Body of pancreas (tissue), 4 donors: ENCODE measurements at regions not wholly inside any gene's neighbourhood (a gene's known extent, or its start where the extent isn't known, plus 50 kb on each side); places are given as distances from the start of the nearest gene placed in this dataset.

Experiments
- ATAC-seq: fragments of 150-250 bp; one replicate; pipeline ENCODE4 v1.9.1; 2016
- DNase-seq, 4 donors: peaks; one replicate each; pipeline ENCODE4 v3.0.0-alpha.2; 2019
- H3K27ac ChIP-seq, 4 donors: fragments of 200-600 bp; sonication (generic); 1 replicate in 3 of 4; 2 replicates in 1 of 4; pipeline versions ENCODE4 v1.5.1 to v1.6.1; 2016 to 2019; ENCODE audit warnings: mild to moderate bottlenecking in 1 of 4, mixed read lengths in 1 of 4, moderate library complexity in 1 of 4
- H3K27me3 ChIP-seq, 2 donors: fragments of 200-600 bp; sonication (generic); one replicate each; pipeline ENCODE4 v1.6.0; 2016; ENCODE audit warnings: mild to moderate bottlenecking in 1 of 2
- H3K36me3 ChIP-seq, 2 donors: fragments of 200-600 bp; sonication (generic); replicated peaks in 1 of 2; 2 replicates each; pipeline ENCODE4 v1.5.1; 2016; ENCODE audit warnings: low read depth in 2 of 2; ENCODE audit not compliant: insufficient read depth in 1 of 2
- H3K4me1 ChIP-seq: fragments of 200-600 bp; sonication (generic); one replicate; pipeline ENCODE4 v1.6.0; 2016
- H3K4me3 ChIP-seq, 2 donors: fragments of 200-600 bp; sonication (generic); 1 replicate in 1 of 2; 2 replicates in 1 of 2; pipeline ENCODE4 v1.5.1; 2016 to 2019
- H3K9me3 ChIP-seq, 3 donors: fragments of 200-600 bp; sonication (generic); 1 replicate in 2 of 3; 2 replicates in 1 of 3; pipeline ENCODE4 v1.5.1; 2016
- POLR2A ChIP-seq, 3 donors: fragments of 450-650 bp; IDR thresholded peaks; one replicate each; pipeline ENCODE4 v1.6.1; 2016; ENCODE audit warnings: antibody characterized with exemption in 3 of 3, mild to moderate bottlenecking in 2 of 3
- WGBS, 2 donors: methylation state at CpG; one replicate each; pipeline ENCODE4 v1.1.5; 2017; 5-methylcytosine and 5-hydroxymethylcytosine counted together
- intact Hi-C: fragments of 100-400 bp; cut with DNase I; formaldehyde crosslinking; loops from one replicate; pipeline ENCODE4 v1.15.1; 2023
- TF ChIP-seq, protein P1 (sequence below), 7 experiments: fragments of 450-650 bp in 4 of 7; fragments of 200-600 bp in 3 of 7; sonication (generic) in 3 of 7; IDR thresholded peaks; one replicate each; pipeline ENCODE4 v1.5.1; 2016 to 2019; ENCODE audit warnings: antibody characterized with exemption in 7 of 7

DNA sequence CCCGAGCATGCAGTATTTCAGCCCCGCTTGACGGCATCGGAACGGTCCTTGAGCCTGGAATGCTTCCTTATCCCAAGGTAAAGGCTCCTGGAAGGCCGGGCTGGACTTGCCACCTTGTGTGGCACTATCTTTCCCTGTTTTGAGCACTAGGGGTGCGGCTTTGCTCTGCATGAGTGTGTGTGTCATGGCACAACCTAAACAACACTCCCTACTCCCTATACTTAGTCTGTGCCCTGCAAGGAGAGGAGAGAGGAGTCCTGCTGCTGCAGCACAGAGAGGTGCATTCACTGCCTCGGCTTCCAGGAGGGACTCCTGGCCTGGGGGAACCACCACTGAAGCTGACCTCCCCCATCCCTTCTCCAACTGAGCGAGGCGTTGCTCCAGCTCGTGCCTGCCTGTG, 60.4 kb upstream of the BACE2 start:
- peaks cover 0 to 5% of the 10 kb centered on the region in 2 donors for H3K27me3 ChIP-seq
- DNase-seq (no peak), ATAC-seq (no peak)
- no peaks in the 10 kb centered on the region for H3K36me3 ChIP-seq
- no peak overlapping the region for H3K27ac ChIP-seq
- no peaks in the 10 kb centered on the region for H3K4me1 ChIP-seq
- intact Hi-C loops, result no loop called here
- WGBS, 2 donors, result 66 to 69% methylated on average over 4 to 11 of the region's 11 CpGs
- TF ChIP-seq, protein P1, sequence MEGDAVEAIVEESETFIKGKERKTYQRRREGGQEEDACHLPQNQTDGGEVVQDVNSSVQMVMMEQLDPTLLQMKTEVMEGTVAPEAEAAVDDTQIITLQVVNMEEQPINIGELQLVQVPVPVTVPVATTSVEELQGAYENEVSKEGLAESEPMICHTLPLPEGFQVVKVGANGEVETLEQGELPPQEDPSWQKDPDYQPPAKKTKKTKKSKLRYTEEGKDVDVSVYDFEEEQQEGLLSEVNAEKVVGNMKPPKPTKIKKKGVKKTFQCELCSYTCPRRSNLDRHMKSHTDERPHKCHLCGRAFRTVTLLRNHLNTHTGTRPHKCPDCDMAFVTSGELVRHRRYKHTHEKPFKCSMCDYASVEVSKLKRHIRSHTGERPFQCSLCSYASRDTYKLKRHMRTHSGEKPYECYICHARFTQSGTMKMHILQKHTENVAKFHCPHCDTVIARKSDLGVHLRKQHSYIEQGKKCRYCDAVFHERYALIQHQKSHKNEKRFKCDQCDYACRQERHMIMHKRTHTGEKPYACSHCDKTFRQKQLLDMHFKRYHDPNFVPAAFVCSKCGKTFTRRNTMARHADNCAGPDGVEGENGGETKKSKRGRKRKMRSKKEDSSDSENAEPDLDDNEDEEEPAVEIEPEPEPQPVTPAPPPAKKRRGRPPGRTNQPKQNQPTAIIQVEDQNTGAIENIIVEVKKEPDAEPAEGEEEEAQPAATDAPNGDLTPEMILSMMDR (IDR thresholded peaks at IDR 0.05), result no peak
- TF ChIP-seq POLR2A (IDR thresholded peaks at IDR 0.05), result no peak
- H3K4me3 ChIP-seq, result no peak overlapping the region
- no peaks in the 10 kb centered on the region for H3K9me3 ChIP-seq

DNA sequence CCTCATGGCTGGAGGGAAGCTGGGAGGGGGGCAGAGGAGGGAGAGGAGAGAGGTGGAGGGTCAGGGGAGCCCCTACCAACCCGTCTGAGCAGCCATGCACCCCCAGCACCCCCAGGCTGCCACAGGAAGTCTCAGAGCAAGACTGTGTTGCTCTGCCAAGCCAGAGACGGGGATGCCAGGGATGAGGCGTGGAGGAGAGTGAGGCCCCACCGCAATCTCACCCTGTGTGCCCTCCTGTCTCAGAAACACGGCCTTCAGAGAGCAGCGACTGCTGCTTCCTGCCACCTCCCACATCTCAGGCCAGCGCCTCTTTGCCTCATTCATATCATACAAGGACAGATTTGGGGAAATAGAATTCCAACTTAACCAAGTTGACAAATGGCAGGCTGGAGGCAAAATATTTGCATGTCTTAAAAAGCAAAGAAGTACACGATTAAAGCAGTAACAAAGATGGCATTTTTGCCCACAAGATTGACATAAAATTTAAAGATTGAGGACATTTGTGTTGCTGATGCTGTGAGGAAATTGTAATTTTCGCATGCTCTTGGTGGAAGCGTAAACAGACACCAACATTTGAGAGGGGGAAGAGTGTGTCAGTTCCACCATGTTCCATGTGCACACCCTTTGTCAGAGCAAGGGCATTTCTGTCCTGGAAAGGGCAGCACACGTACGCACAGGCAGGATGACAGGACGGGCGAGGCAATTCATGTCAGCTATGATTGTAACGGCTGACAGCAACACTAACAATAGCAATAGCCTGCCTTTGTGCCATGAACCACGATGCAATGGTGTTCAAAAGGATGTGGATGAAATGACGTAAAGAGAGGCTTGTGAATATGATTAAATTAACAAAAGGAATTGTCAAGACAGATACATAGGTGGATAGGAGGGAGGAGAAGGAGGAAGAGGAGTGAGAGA, 59.0 kb upstream of the BACE2 start:
- Histone ChIP-seq H3K27me3 (peaks cover 0 to 5% of the 10 kb centered on the region in 2 donors), H3K4me1 (no peaks in the 10 kb centered on the region), H3K9me3 (no peaks in the 10 kb centered on the region), H3K36me3 (no peaks in the 10 kb centered on the region), H3K4me3 (no peak overlapping the region), H3K27ac (no peak overlapping the region)
- TF ChIP-seq POLR2A (IDR thresholded peaks at IDR 0.05), result no peak
- TF ChIP-seq, protein P1 (IDR thresholded peaks at IDR 0.05), result no peak
- ATAC-seq (no peak), DNase-seq (no peak)
- 56% methylated on average over 16 to 17 of the region's 17 CpGs for WGBS, 2 donors
- intact Hi-C loops, result no loop called here

DNA sequence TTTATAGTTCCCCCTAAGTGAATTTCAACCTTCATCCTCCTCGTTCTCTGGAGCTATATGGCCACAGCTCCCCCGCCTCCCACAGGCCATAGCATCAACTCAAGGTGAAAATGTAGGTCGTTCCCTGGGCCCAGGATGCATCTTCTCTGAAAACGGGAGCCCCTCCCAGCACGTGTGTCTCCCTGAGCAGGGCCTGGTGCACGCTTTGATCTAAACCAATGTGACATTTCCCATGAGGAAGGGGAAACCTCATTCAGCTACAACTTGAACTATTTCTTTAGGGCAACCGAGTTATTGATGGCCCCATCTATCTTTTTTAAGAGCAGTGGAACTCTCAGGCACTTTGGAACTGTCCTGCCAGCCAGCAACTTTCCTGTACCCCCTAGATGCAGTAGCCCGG, 57.8 kb upstream of the BACE2 start:
- H3K27ac ChIP-seq, result no peak overlapping the region
- WGBS, 2 donors, result 49 to 64% methylated on average over 8 of the region's 8 CpGs
- no peaks in the 10 kb centered on the region for H3K36me3 ChIP-seq
- ATAC-seq (no peak), DNase-seq (no peak)
- H3K9me3 ChIP-seq, result no peaks in the 10 kb centered on the region
- no peak overlapping the region for H3K4me3 ChIP-seq
- H3K27me3 ChIP-seq, result peaks cover 0 to 5% of the 10 kb centered on the region in 2 donors
- TF ChIP-seq, protein P1 (IDR thresholded peaks at IDR 0.05), result no peak
- no peak for TF ChIP-seq POLR2A (IDR thresholded peaks at IDR 0.05)
- intact Hi-C loops, result no loop called here
- no peaks in the 10 kb centered on the region for H3K4me1 ChIP-seq

DNA sequence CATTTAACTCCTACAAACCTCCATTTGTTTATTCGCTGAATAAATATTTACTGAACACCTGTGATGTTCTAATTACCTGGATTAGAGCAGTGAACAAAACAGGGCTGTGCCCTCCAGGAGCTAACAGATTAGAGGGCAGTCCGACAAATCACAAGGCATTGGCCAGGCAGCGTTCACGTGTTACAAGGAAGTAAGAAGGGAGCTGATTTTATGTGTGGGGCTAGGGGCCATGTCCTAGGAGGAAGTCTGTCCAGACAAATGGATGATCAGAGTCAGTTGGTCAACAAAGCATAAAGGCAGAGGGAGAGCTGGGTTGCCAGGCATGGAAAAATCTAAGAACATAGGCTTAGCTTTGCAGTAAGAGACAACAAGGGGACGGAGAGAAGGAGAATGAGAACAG, 57.3 kb upstream of the BACE2 start:
- no peak for TF ChIP-seq POLR2A (IDR thresholded peaks at IDR 0.05)
- TF ChIP-seq, protein P1 (IDR thresholded peaks at IDR 0.05), result no peak
- ATAC-seq (no peak), DNase-seq (no peak)
- H3K9me3 ChIP-seq, result no peaks in the 10 kb centered on the region
- no peak overlapping the region for H3K27ac ChIP-seq
- no peaks in the 10 kb centered on the region for H3K36me3 ChIP-seq
- no peaks in the 10 kb centered on the region for H3K4me1 ChIP-seq
- 72% methylated on average over 5 of the region's 5 CpGs for WGBS, 2 donors
- no peak overlapping the region for H3K4me3 ChIP-seq
- intact Hi-C loops, result no loop called here
- H3K27me3 ChIP-seq, result peaks cover 0 to 5% of the 10 kb centered on the region in 2 donors

DNA sequence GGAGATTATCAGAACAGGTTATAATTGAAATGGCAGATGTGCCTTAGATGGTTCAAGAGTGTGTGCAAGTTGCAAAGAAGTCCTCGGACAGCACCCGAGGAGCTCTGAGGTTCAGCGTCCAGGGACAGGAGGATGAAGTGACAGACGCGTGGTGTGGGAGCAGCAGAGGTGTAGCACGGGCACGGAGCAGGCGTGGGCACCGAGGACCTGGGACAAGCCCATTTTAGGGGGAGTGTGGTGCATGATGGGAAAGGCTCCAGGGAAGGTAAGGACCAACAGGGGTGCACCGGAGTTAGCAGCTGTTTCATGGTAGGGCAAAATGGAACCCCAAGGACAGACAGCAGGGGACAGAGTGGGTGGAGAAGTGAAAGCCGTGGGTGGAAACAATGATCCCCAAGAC, 56.3 kb upstream of the BACE2 start:
- H3K9me3 ChIP-seq, result no peaks in the 10 kb centered on the region
- no peaks in the 10 kb centered on the region for H3K36me3 ChIP-seq
- H3K4me3 ChIP-seq, result no peak overlapping the region
- 77 to 80% methylated on average over 11 of the region's 11 CpGs for WGBS, 2 donors
- DNase-seq (no peak), ATAC-seq (no peak)
- peaks cover 0 to 5% of the 10 kb centered on the region in 2 donors for H3K27me3 ChIP-seq
- H3K4me1 ChIP-seq, result no peaks in the 10 kb centered on the region
- intact Hi-C loops, result no loop called here
- TF ChIP-seq, protein P1 (IDR thresholded peaks at IDR 0.05), result no peak
- no peak for TF ChIP-seq POLR2A (IDR thresholded peaks at IDR 0.05)
- H3K27ac ChIP-seq, result no peak overlapping the region
